ENCODE measurements at regions not wholly inside any gene's neighbourhood (a gene's known extent, or its start where the extent isn't known, plus 50 kb on each side); places are given as distances from the start of the nearest gene placed in this dataset.

- TF ChIP-seq, protein P1, sequence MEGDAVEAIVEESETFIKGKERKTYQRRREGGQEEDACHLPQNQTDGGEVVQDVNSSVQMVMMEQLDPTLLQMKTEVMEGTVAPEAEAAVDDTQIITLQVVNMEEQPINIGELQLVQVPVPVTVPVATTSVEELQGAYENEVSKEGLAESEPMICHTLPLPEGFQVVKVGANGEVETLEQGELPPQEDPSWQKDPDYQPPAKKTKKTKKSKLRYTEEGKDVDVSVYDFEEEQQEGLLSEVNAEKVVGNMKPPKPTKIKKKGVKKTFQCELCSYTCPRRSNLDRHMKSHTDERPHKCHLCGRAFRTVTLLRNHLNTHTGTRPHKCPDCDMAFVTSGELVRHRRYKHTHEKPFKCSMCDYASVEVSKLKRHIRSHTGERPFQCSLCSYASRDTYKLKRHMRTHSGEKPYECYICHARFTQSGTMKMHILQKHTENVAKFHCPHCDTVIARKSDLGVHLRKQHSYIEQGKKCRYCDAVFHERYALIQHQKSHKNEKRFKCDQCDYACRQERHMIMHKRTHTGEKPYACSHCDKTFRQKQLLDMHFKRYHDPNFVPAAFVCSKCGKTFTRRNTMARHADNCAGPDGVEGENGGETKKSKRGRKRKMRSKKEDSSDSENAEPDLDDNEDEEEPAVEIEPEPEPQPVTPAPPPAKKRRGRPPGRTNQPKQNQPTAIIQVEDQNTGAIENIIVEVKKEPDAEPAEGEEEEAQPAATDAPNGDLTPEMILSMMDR (IDR thresholded peaks at IDR 0.05): no peak
- no peak for TF ChIP-seq POLR2A (IDR thresholded peaks at IDR 0.05)
These were observed 278.1 kb downstream of the SLC6A15 start for GRCh38 chr12:84634526-84634925.

Measured in adrenal gland (tissue), 5 donors.